ENCODE measurements at regions not wholly inside any gene's neighbourhood (a gene's known extent, or its start where the extent isn't known, plus 50 kb on each side); places are given as distances from the start of the nearest gene placed in this dataset.
"Not testable (repeated sequence)": the region's sequence is repeated elsewhere in the genome, so short reads cannot be mapped to it uniquely, and the experiment has no call there.

DNA sequence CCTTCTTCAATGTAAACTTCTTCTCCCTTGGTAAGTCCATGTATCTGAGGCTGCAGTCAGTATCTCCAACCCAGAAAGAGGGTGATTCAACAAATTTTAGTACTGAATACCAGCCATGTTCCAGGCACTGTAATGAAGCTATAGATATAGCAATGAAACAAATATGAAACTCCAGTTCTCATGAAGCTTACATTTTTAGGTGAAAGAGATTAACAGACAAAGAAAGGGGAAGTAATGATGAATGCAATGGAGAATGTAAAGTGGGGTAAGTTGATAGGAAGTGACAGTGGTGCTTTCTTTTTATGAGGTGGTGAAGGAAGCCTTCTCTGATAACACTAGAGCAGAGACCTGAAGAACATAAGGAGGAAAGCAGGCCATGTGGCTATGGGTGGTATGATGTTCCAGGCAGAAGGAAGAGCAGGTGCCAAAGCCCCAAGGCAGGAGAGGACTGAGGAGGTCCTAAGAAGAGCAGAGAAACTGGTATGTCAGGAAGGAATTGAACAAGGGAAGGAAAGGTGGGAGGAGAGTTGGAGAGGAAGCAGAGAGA is 143.6 kb downstream of the TFAP2B start:
- no peaks in the 10 kb centered on the region for H3K9me3 ChIP-seq (ENCODE audit: low read length)
- H3K9ac ChIP-seq (ENCODE audit: low read length) = no peak overlapping the region
- H3K4me3 ChIP-seq (ENCODE audit: low read depth in 1 of 2, low read length in 2 of 2) = no peak overlapping the region
- H3K36me3 ChIP-seq (ENCODE audit: insufficient read depth, low read length) = no peaks in the 10 kb centered on the region
- H3K27ac ChIP-seq (ENCODE audit: low read depth, low read length) = no peak overlapping the region
- H3K27me3 ChIP-seq (ENCODE audit: control insufficient read depth in 1 of 2, insufficient read depth in 2 of 2, low read length in 2 of 2) = no peaks in the 10 kb centered on the region
- no peaks in the 10 kb centered on the region for H3K4me1 ChIP-seq (ENCODE audit: insufficient read depth, low read length)

DNA sequence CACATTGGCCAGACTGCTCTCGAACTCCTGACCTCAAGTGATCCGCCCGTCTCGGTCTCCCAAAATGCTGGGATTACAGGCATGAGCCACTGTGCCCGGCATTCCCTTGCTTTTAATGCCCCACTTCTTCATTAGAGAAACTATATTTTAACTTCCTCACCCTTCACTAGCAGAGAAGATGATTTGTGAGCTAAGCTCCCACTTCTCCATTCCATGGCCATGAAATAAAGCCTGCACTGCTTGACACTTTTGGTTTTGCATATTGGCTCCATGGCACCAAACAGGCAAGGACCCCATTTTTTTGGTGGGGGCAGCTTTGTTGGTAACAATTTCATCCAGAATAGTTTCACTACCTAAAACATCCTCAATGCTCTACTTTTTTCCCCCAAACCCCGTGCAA is 145.3 kb downstream of the TFAP2B start:
- Histone ChIP-seq H3K27me3 (ENCODE audit: control insufficient read depth in 1 of 2, insufficient read depth in 2 of 2, low read length in 2 of 2) (no peaks in the 10 kb centered on the region), H3K9me3 (ENCODE audit: low read length) (no peaks in the 10 kb centered on the region), H3K4me3 (ENCODE audit: low read depth in 1 of 2, low read length in 2 of 2) (no peak overlapping the region), H3K36me3 (ENCODE audit: insufficient read depth, low read length) (no peaks in the 10 kb centered on the region), H3K27ac (ENCODE audit: low read depth, low read length) (no peak overlapping the region), H3K4me1 (ENCODE audit: insufficient read depth, low read length) (no peaks in the 10 kb centered on the region), H3K9ac (ENCODE audit: low read length) (no peak overlapping the region)

DNA sequence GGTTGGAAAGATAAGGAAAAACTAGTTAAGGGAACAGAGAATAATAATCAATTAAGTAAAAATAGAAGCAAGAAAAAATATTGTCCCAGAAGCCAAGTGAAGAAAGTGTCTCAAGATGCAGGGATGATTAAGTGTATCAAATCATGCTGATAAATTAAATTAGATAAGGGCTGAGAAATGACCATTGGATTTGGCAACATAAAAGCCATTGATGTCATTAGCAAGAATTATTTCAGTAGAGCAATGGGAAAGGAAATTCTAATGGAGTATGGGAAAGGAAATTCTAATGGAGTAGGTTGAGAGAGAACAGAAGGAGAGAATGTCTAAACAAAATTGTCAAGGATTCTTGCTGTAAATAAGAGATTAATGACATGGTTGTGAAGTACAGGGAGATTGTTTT is 146.8 kb downstream of the TFAP2B start:
- Histone ChIP-seq H3K4me3 (ENCODE audit: low read depth in 1 of 2, low read length in 2 of 2) (no peak overlapping the region), H3K36me3 (ENCODE audit: insufficient read depth, low read length) (no peaks in the 10 kb centered on the region), H3K9ac (ENCODE audit: low read length) (no peak overlapping the region), H3K9me3 (ENCODE audit: low read length) (no peaks in the 10 kb centered on the region), H3K27ac (ENCODE audit: low read depth, low read length) (no peak overlapping the region), H3K27me3 (ENCODE audit: control insufficient read depth in 1 of 2, insufficient read depth in 2 of 2, low read length in 2 of 2) (no peaks in the 10 kb centered on the region), H3K4me1 (ENCODE audit: insufficient read depth, low read length) (no peaks in the 10 kb centered on the region)

DNA sequence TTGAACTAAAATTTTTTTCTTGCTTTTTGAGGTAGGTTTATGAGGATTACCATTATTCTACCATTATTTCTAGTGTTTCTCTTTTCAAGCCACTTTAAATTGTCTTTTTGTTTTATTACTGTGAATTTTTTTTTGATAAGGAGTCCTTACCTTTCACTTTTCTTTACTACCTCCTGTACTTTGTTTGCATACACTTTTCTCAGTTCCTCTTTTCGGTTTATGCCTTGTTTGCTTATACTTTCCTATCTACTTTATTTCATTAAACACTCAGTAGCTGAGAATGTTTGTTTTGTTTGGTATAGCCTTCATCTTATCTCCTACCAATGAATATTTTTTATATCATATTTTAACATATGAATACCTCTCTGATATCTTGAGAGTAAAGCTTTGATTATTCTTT is 147.9 kb downstream of the TFAP2B start:
- Histone ChIP-seq H3K27me3 (ENCODE audit: control insufficient read depth in 1 of 2, insufficient read depth in 2 of 2, low read length in 2 of 2) (no peaks in the 10 kb centered on the region), H3K9me3 (ENCODE audit: low read length) (no peaks in the 10 kb centered on the region), H3K36me3 (ENCODE audit: insufficient read depth, low read length) (no peaks in the 10 kb centered on the region), H3K4me3 (ENCODE audit: low read depth in 1 of 2, low read length in 2 of 2) (no peak overlapping the region), H3K27ac (ENCODE audit: low read depth, low read length) (no peak overlapping the region), H3K4me1 (ENCODE audit: insufficient read depth, low read length) (no peaks in the 10 kb centered on the region), H3K9ac (ENCODE audit: low read length) (no peak overlapping the region)

DNA sequence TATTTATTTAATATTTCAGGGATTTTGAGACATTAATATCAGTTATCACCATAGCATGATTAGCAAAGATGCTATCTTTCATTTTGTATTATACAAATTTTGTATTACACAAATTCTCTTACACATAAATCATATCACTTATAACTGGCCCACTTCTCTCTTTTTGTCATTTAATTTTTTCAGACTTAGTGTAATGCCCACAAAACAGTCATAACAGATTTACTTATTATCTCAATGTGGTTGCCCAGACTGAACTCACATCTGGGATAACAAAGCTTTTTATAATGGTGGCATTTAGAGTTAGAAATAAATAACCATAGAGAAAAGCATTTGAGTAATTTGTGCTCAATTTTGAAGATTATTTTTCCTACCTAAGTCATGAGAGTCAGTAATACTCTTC is 148.3 kb downstream of the TFAP2B start:
- Histone ChIP-seq H3K4me3 (ENCODE audit: low read depth in 1 of 2, low read length in 2 of 2) (no peak overlapping the region), H3K27me3 (ENCODE audit: control insufficient read depth in 1 of 2, insufficient read depth in 2 of 2, low read length in 2 of 2) (no peaks in the 10 kb centered on the region), H3K36me3 (ENCODE audit: insufficient read depth, low read length) (no peaks in the 10 kb centered on the region), H3K4me1 (ENCODE audit: insufficient read depth, low read length) (no peaks in the 10 kb centered on the region), H3K27ac (ENCODE audit: low read depth, low read length) (no peak overlapping the region), H3K9ac (ENCODE audit: low read length) (no peak overlapping the region), H3K9me3 (ENCODE audit: low read length) (no peaks in the 10 kb centered on the region)

DNA sequence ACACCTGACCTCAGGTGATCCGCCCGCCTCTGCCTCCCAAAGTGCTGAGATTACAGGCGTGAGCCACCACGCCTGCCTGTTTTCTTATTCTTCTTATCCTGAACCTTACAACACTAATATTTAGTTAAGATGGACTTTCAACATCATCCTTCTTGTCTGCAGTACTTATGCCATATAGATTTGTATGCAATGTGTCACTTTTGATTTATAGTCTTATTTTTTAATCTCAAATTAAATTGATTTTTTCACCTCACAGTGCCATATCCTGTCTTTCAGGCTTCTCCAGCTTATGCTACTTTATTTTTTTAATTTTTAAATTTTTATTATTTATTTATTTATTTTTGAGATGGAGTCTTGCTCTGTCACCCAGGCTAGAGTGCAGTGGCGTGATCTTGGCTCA is 149.6 kb downstream of the TFAP2B start:
- not testable (repeated sequence) for H3K9me3 ChIP-seq (ENCODE audit: low read length); H3K36me3 ChIP-seq (ENCODE audit: insufficient read depth, low read length); H3K9ac ChIP-seq (ENCODE audit: low read length); H3K27me3 ChIP-seq (ENCODE audit: control insufficient read depth in 1 of 2, insufficient read depth in 2 of 2, low read length in 2 of 2); H3K4me1 ChIP-seq (ENCODE audit: insufficient read depth, low read length); H3K4me3 ChIP-seq (ENCODE audit: low read depth in 1 of 2, low read length in 2 of 2); H3K27ac ChIP-seq (ENCODE audit: low read depth, low read length)

DNA sequence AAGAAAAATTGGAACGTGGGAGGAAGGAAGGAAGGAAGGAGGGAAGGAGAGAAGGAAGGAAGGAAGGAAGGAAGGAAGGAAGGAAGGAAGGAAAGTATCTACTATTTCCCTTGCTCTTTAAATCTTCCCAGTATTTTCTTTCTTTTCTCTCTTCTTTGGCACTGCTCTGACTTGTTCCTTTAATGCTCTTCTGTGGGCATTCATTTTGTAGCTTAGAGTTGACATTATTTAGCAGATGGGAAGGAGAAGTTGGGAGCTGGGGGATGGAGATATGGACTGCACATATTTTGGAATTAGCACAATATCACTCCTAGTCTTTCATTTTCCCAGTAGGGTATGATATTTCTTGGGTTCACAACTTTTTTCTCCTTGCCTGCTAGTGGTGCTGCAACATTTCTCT is 152.2 kb downstream of the TFAP2B start:
- H3K4me3 ChIP-seq (ENCODE audit: low read depth in 1 of 2, low read length in 2 of 2) = no peak overlapping the region
- H3K27ac ChIP-seq (ENCODE audit: low read depth, low read length) = no peak overlapping the region

DNA sequence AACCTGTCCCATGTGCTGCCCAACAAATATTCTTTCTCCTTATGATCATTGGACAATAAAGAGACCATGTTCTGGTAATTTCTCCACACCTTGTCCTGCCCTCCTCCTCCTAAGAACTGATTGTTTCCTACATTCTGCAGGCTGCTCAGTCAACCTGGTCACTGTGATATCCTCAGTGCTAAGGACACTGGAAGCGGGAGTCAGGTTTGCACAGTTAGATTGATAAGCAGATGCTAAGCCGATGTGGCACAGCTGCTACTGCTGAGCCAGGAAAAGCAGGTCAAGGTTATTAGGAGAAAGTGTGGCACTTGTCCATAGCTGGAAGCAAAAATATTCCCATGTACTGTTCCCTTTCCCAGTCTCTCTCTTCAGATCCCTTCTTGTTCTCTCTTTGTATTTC is 154.8 kb downstream of the TFAP2B start:
- Histone ChIP-seq H3K4me1 (ENCODE audit: insufficient read depth, low read length) (no peaks in the 10 kb centered on the region), H3K9me3 (ENCODE audit: low read length) (no peaks in the 10 kb centered on the region), H3K9ac (ENCODE audit: low read length) (no peak overlapping the region), H3K36me3 (ENCODE audit: insufficient read depth, low read length) (no peaks in the 10 kb centered on the region), H3K27ac (ENCODE audit: low read depth, low read length) (no peak overlapping the region), H3K27me3 (ENCODE audit: control insufficient read depth in 1 of 2, insufficient read depth in 2 of 2, low read length in 2 of 2) (no peaks in the 10 kb centered on the region), H3K4me3 (ENCODE audit: low read depth in 1 of 2, low read length in 2 of 2) (no peak overlapping the region)

More for the DNA sequence above, 152.2 kb downstream of the TFAP2B start:
- H3K27me3 ChIP-seq (ENCODE audit: control insufficient read depth in 1 of 2, insufficient read depth in 2 of 2, low read length in 2 of 2) = no peaks in the 10 kb centered on the region
- no peaks in the 10 kb centered on the region for H3K36me3 ChIP-seq (ENCODE audit: insufficient read depth, low read length)
- H3K9ac ChIP-seq (ENCODE audit: low read length) = no peak overlapping the region
- no peaks in the 10 kb centered on the region for H3K4me1 ChIP-seq (ENCODE audit: insufficient read depth, low read length)
- H3K9me3 ChIP-seq (ENCODE audit: low read length) = no peaks in the 10 kb centered on the region

DNA sequence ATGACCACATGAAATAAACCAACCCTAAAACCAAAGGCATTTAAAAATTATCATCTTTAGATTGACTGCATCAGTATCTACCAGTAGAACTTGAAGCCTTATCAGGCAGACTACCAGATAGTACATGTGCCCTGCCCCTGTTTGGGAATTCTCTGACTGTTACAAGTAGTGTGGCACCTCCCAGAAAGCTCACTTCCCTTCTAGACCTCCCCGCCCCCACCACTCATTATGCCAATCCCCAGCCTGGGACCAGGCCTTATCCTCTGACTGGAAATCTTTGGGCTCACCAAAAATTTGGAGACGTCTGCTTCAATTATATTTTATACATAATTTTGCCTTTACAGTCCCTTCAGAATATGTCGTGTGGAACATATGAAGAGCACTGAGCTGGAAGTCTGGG is 155.6 kb downstream of the TFAP2B start:
- Histone ChIP-seq H3K9me3 (ENCODE audit: low read length) (no peaks in the 10 kb centered on the region), H3K27ac (ENCODE audit: low read depth, low read length) (no peak overlapping the region), H3K9ac (ENCODE audit: low read length) (no peak overlapping the region), H3K36me3 (ENCODE audit: insufficient read depth, low read length) (no peaks in the 10 kb centered on the region), H3K4me3 (ENCODE audit: low read depth in 1 of 2, low read length in 2 of 2) (no peak overlapping the region), H3K4me1 (ENCODE audit: insufficient read depth, low read length) (no peaks in the 10 kb centered on the region), H3K27me3 (ENCODE audit: control insufficient read depth in 1 of 2, insufficient read depth in 2 of 2, low read length in 2 of 2) (no peaks in the 10 kb centered on the region)

DNA sequence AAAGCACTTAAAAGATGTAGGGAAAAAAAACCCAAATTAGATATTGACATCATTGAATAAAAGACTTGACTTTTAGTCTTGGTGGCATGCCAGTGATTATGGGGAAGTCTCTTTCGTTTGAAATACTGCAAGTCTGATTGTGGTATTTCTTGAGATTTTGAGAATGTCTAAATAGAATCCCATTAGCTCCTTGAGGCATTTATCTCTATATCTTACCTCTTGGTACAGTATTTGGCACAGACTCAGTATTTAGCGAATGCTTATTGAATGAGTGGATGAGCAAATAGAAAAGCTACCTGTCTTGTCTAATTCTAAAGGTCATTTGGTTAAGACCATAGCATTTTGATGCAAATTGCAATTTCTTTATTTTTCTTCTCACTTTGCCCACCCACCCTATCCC is 156.5 kb downstream of the TFAP2B start:
- Histone ChIP-seq H3K4me3 (ENCODE audit: low read depth in 1 of 2, low read length in 2 of 2) (no peak overlapping the region), H3K9ac (ENCODE audit: low read length) (no peak overlapping the region), H3K27me3 (ENCODE audit: control insufficient read depth in 1 of 2, insufficient read depth in 2 of 2, low read length in 2 of 2) (no peaks in the 10 kb centered on the region), H3K9me3 (ENCODE audit: low read length) (no peaks in the 10 kb centered on the region), H3K36me3 (ENCODE audit: insufficient read depth, low read length) (no peaks in the 10 kb centered on the region), H3K4me1 (ENCODE audit: insufficient read depth, low read length) (no peaks in the 10 kb centered on the region), H3K27ac (ENCODE audit: low read depth, low read length) (no peak overlapping the region)

DNA sequence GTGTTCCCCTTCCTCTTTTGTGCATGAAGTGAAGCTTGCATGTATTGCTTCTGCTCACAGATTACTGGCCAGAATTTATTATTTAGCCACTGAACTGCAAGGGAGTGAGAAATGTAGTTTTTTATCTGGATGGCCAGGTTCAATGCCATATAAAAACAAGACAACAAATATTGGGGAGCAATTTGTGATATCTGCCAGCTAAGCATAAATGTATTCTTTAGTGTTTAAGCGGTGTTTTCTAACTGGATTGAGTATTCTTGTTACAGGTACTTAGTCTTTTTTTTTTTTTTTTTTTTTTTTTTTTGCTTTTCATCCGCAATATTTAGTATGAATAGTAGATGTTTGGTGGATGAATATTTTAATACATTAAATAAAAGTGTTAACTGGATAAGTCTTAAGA is 158.2 kb downstream of the TFAP2B start:
- Histone ChIP-seq H3K27ac (ENCODE audit: low read depth, low read length) (no peak overlapping the region), H3K27me3 (ENCODE audit: control insufficient read depth in 1 of 2, insufficient read depth in 2 of 2, low read length in 2 of 2) (no peaks in the 10 kb centered on the region), H3K4me3 (ENCODE audit: low read depth in 1 of 2, low read length in 2 of 2) (no peak overlapping the region), H3K9me3 (ENCODE audit: low read length) (no peaks in the 10 kb centered on the region), H3K4me1 (ENCODE audit: insufficient read depth, low read length) (no peaks in the 10 kb centered on the region), H3K36me3 (ENCODE audit: insufficient read depth, low read length) (no peaks in the 10 kb centered on the region), H3K9ac (ENCODE audit: low read length) (no peak overlapping the region)

DNA sequence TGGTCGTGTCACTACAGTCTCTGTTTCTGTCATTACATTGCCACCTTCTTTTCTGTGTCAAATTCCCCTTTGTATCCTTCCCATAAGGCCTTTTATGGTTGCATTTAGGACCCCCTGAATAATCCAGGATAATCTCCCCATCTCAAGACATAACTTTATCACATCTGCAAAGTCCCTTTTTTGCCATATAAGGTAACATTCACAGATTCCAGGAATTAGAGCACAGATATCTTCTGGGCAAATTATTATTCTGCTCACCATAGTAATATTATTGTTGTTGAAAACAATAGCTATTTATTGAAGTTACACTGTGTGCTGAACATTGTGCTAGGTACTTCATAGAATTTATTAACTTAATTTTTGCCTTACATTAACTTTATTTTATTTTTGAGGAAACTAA is 159.1 kb downstream of the TFAP2B start:
- no peak overlapping the region for H3K27ac ChIP-seq (ENCODE audit: low read depth, low read length)

More for the DNA sequence above, 159.1 kb downstream of the TFAP2B start:
- Histone ChIP-seq H3K9me3 (ENCODE audit: low read length) (no peaks in the 10 kb centered on the region), H3K27me3 (ENCODE audit: control insufficient read depth in 1 of 2, insufficient read depth in 2 of 2, low read length in 2 of 2) (no peaks in the 10 kb centered on the region), H3K4me3 (ENCODE audit: low read depth in 1 of 2, low read length in 2 of 2) (no peak overlapping the region), H3K36me3 (ENCODE audit: insufficient read depth, low read length) (no peaks in the 10 kb centered on the region), H3K4me1 (ENCODE audit: insufficient read depth, low read length) (no peaks in the 10 kb centered on the region), H3K9ac (ENCODE audit: low read length) (no peak overlapping the region)

Data from muscle layer of colon (tissue), 2 donors.